HG03442 (cell line): ENCODE measurements at regions not wholly inside any gene's neighbourhood (a gene's known extent, or its start where the extent isn't known, plus 50 kb on each side); places are given as distances from the start of the nearest gene placed in this dataset.
"Not testable (repeated sequence)": the region's sequence is repeated elsewhere in the genome, so short reads cannot be mapped to it uniquely, and the experiment has no call there.

ENCODE experiments used
- ATAC-seq: cut with Tn5 transposase; IDR thresholded peaks from one replicate; pipeline ENCODE4 v1.9.1; 2021; ENCODE audit warnings: mild to moderate bottlenecking, moderate library complexity; ENCODE audit not compliant: unreplicated experiment

- peak; percentile 97 for ATAC-seq
Measured at GRCh38 chr7:104956753-104957450, 57.1 kb upstream of the KMT2E start.

GRCh38 chr7:104958371-104958865 lies 55.6 kb upstream of the KMT2E start:
- ATAC-seq: no peak

- ATAC-seq: not testable (repeated sequence)
Measured at GRCh38 chr7:104959483-104959882, 54.5 kb upstream of the KMT2E start.

GRCh38 chr7:104960741-104961448 lies 53.1 kb upstream of the KMT2E start:
- ATAC-seq: no peak

GRCh38 chr7:104961821-104962220 lies 52.2 kb upstream of the KMT2E start:
- ATAC-seq: no peak

GRCh38 chr7:104962781-104963180 lies 51.2 kb upstream of the KMT2E start:
- ATAC-seq: no peak

GRCh38 chr7:104963378-104963990 lies 50.5 kb upstream of the KMT2E start:
- no peak for ATAC-seq

- ATAC-seq: no peak
Measured at GRCh38 chr7:104963991-104964385, 50.0 kb upstream of the KMT2E start.
